A204.1 (cell line): ENCODE measurements at regions not wholly inside any gene's neighbourhood (a gene's known extent, or its start where the extent isn't known, plus 50 kb on each side); places are given as distances from the start of the nearest gene placed in this dataset.

ENCODE experiments used
- FAIRE-seq: peaks from 2 replicates; lab custom pipeline; 2012; peaks lifted over from hg19 to GRCh38; lab: Jason Lieb, UNC

- FAIRE-seq: no peak
Observed at GRCh38 chr10:4012848-4013247, 227.8 kb upstream of the KLF6 start.

- FAIRE-seq: no peak
Observed at GRCh38 chr10:4011136-4011812, 226.3 kb upstream of the KLF6 start.

GRCh38 chr10:4008676-4009382 lies 223.8 kb upstream of the KLF6 start:
- FAIRE-seq: no peak

GRCh38 chr10:4007771-4008170 lies 222.8 kb upstream of the KLF6 start:
- FAIRE-seq: no peak

- FAIRE-seq: no peak
Observed at GRCh38 chr10:4006858-4007257, 221.8 kb upstream of the KLF6 start.

GRCh38 chr10:4006051-4006450 lies 221.0 kb upstream of the KLF6 start:
- FAIRE-seq: no peak

GRCh38 chr10:4004990-4005389 lies 220.0 kb upstream of the KLF6 start:
- FAIRE-seq: no peak

GRCh38 chr10:4004144-4004543 lies 219.1 kb upstream of the KLF6 start:
- no peak for FAIRE-seq

GRCh38 chr10:4003348-4003973 lies 218.5 kb upstream of the KLF6 start:
- no peak for FAIRE-seq

GRCh38 chr10:4001811-4002210 lies 216.8 kb upstream of the KLF6 start:
- no peak for FAIRE-seq

GRCh38 chr10:3999642-4000041 lies 214.6 kb upstream of the KLF6 start:
- no peak for FAIRE-seq

GRCh38 chr10:3996697-3997096 lies 211.7 kb upstream of the KLF6 start:
- FAIRE-seq: no peak

GRCh38 chr10:3995302-3996210 lies 210.5 kb upstream of the KLF6 start:
- FAIRE-seq: no peak

GRCh38 chr10:3992382-3993178 lies 207.6 kb upstream of the KLF6 start:
- FAIRE-seq: no peak

- no peak for FAIRE-seq
Observed at GRCh38 chr10:3990307-3990706, 205.3 kb upstream of the KLF6 start.

GRCh38 chr10:3987143-3987974 lies 202.3 kb upstream of the KLF6 start:
- no peak for FAIRE-seq

GRCh38 chr10:3986493-3987142 lies 201.6 kb upstream of the KLF6 start:
- FAIRE-seq: no peak

GRCh38 chr10:3982746-3983442 lies 197.9 kb upstream of the KLF6 start:
- FAIRE-seq: no peak

GRCh38 chr10:3981300-3981699 lies 196.3 kb upstream of the KLF6 start:
- no peak for FAIRE-seq

- FAIRE-seq: no peak
Observed at GRCh38 chr10:3980660-3981059, 195.7 kb upstream of the KLF6 start.
